Epithelial cell of esophagus (primary cell): ENCODE measurements at regions not wholly inside any gene's neighbourhood (a gene's known extent, or its start where the extent isn't known, plus 50 kb on each side); places are given as distances from the start of the nearest gene placed in this dataset.

Experiments
- DNase-seq: peaks from one replicate; pipeline ENCODE4 v3.0.0; 2010; ENCODE audit warnings: low read depth
- H3K4me3 ChIP-seq: 2 replicates; pipeline ENCODE4 v1.5.1; 2011; ENCODE audit warnings: mild to moderate bottlenecking, low read length, control low read depth
- CTCF ChIP-seq: IDR thresholded peaks from 2 replicates; pipeline ENCODE4 v1.5.1; 2011; ENCODE audit warnings: low read depth, mild to moderate bottlenecking, low read length, control low read depth, inconsistent platforms; ENCODE audit not compliant: insufficient read depth; ENCODE audit errors: missing control alignments

- no peak for TF ChIP-seq CTCF
- DNase-seq: no peak
- no peak overlapping the region for H3K4me3 ChIP-seq
Observed at GRCh38 chr2:161095314-161095713, 64.9 kb upstream of the TANK start.

- H3K4me3 ChIP-seq: no peak overlapping the region
- DNase-seq: no peak
- TF ChIP-seq CTCF: no peak
Observed at GRCh38 chr2:161096336-161096735, 63.9 kb upstream of the TANK start.

- no peak for TF ChIP-seq CTCF
- no peak for DNase-seq
- no peak overlapping the region for H3K4me3 ChIP-seq
Observed at GRCh38 chr2:161097157-161097556, 63.1 kb upstream of the TANK start.

GRCh38 chr2:161100211-161100895 lies 59.9 kb upstream of the TANK start:
- DNase-seq: no peak
- H3K4me3 ChIP-seq: no peak overlapping the region
- no peak for TF ChIP-seq CTCF

- DNase-seq: no peak
- H3K4me3 ChIP-seq: no peak overlapping the region
- no peak for TF ChIP-seq CTCF
Observed at GRCh38 chr2:161101406-161101805, 58.8 kb upstream of the TANK start.

GRCh38 chr2:161102770-161103450 lies 57.3 kb upstream of the TANK start:
- TF ChIP-seq CTCF: no peak
- DNase-seq: peak; percentile 54
- H3K4me3 ChIP-seq: no peak overlapping the region

- TF ChIP-seq CTCF: no peak
- H3K4me3 ChIP-seq: no peak overlapping the region
- no peak for DNase-seq
Observed at GRCh38 chr2:161103451-161103831, 56.8 kb upstream of the TANK start.
